ENCODE measurements at regions not wholly inside any gene's neighbourhood (a gene's known extent, or its start where the extent isn't known, plus 50 kb on each side); places are given as distances from the start of the nearest gene placed in this dataset.

- TF ChIP-seq POLR2A (IDR thresholded peaks at IDR 0.05) (no peak), CTCF (IDR thresholded peaks at IDR 0.05) (no peak)
Observed at GRCh38 chr12:124126950-124127655, 154.1 kb downstream of the ZNF664 start.
